Medulla oblongata (tissue), 1 donor: ENCODE measurements at regions not wholly inside any gene's neighbourhood (a gene's known extent, or its start where the extent isn't known, plus 50 kb on each side); places are given as distances from the start of the nearest gene placed in this dataset.
A peak's percentile ranks its signal among the peaks of the same experiment; 100 is the strongest.
"Not testable (repeated sequence)": the region's sequence is repeated elsewhere in the genome, so short reads cannot be mapped to it uniquely, and the experiment has no call there.

Experiments
- DNase-seq: peaks from one replicate; pipeline ENCODE4 v3.0.0-alpha.2; 2015; ENCODE audit errors: extremely low spot score

DNA sequence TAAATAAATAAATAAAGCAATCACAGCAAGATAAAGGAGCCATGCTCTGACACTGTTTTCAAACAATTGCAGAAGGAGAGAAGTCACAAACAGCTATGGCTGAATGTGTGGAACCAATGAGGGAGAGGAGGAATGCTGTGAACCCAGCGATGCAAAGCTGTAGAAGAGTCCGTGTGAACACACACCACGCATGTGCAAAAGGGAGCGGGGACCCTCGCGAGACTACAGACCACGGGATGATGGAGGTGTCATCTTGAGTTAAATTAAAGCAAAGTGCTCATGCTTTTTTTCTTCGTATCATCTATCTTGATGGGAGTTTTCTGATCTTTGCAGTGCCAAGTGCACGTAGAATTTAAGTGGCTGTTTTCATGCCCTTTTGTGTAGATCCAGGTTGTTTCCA lies 123.8 kb upstream of the CDH5 start:
- no peak for DNase-seq

DNA sequence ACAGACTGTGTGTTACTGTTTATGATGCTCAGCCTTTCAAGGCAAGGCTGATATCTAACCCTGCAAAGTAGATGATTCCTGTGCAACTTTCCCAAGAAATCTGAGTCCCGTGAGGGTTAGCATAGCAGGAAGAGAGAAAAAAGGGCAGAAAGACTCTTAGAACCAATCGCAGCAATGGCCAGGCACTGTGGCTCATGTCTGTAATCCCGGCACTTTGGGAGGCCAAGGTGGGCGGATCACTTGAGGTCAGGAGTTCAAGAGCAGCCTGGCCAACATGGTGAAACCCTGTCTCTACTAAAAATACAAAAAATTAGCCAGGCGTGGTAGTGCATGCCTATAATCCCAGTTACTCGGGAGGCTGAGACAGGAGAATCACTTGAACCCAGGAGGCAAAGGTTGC lies 124.3 kb upstream of the CDH5 start:
- DNase-seq: not testable (repeated sequence)

- peak; percentile 27 for DNase-seq
Measured at GRCh38 chr16:66240631-66241395, 125.7 kb upstream of the CDH5 start.

GRCh38 chr16:66240088-66240487 lies 126.4 kb upstream of the CDH5 start:
- no peak for DNase-seq

DNA sequence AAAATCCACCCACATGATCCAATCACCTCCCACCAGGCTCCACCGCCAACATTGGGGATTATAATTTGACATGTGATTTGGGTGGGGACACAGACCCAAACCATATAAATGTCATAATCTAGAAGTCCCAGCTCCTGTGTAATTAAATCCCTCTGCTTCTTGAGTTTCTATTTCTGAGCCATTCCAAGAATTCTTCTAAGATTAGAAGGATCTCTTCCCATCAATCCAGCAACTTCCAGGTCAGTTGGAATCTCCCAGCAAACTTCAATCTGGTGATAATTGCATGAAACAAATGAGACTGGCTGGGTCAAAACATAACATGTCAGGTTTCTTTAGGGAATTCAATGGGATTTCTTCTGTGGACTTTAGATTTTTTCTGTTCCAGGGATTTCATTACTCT lies 127.8 kb upstream of the CDH5 start:
- no peak for DNase-seq

DNA sequence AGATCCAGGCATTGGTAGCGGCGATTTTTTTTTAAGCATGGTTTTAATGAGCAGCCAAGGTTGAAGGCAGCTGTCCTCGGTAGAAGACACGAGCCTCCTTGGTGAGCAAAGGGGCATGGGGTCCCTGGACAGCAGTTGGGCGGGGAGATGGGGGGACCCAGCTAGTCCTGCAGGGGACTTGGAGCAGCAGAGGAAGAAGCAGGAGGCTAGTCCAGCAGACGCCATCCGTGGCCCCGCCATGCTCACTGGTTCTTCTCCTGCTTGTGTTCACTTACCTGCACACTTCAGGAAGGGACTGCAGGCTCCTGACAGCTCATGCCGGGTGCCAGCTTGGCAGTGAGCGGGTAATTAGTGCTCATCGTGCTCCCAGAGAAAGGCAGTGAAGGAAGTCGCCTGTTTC lies 130.2 kb upstream of the CDH5 start:
- DNase-seq: no peak

DNA sequence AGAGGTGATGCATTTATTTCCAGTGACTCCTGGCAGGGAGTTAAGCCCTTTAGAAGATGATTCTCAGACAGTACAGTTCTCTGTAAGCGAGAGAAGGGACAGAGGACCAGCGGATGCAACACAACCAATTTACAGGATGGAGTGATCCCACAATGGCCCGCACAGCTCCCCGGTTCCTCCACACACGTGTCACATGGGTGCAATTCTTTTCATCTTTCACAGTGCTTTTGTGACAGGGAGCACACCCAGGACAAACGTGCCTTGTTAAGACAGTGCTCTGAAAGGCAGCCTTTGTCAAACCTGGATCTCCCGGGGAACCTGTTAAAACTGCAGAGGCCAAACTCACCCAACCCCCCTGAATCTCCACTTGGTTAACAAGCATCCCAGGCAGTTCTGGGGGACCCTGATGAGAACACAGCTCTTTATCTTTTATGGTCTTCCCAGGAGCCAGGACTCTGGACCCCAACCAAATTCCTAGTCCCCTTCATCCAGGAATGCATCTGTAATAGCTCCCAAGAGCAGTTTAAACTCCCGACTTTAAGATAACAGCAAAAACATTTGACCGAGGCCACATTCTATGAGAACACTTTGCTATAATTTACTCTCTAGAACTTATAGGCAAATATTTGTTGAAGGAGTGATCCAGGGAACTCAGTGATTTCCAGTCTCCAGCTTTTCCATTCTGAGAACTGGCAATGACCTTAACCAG lies 134.9 kb upstream of the CDH5 start:
- DNase-seq: peak; percentile 27

- no peak for DNase-seq
Measured at GRCh38 chr16:66229651-66230050, 136.8 kb upstream of the CDH5 start.

DNA sequence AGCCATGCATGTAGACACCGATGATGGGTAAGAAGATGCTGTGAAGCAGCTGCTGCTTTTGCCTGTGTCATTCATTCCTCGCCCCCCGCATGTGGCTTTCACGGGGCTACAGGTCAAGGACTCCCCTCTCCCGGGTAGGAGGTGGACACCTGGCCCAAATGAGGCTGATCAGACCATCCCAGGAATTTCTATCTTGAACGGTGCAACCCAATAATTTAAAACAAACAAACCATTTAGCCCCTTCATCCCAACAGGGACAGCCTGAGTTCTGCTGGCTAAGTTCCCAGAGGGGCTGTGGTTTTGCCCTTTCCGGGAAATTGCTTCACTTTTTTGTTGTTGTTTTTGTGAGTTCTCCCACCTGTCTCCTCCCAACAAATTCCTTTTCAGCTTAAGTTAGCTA lies 137.7 kb upstream of the CDH5 start:
- no peak for DNase-seq

- DNase-seq: no peak
Measured at GRCh38 chr16:66227766-66228530, 138.5 kb upstream of the CDH5 start.

DNA sequence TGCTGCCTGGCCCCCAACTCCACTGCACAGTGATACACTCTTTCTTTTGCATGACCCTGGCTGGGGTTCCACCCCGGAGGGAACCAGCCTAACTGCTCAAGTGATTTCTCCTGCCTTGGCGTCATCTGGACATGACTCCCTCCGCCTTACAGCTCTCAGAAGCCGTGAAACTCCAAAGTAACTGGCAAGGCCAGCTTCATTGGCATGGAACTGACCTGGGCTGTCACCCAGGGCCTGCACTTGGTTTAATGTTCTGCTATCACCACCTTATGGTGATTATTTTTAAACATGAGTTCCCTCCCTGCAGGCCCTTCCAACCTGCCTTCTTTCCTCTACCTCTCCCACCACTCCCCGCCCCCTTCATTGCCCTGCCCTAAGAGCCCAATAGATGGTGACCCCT lies 139.7 kb upstream of the CDH5 start:
- DNase-seq: peak; percentile 52

- DNase-seq: no peak
Measured at GRCh38 chr16:66225696-66226095, 140.8 kb upstream of the CDH5 start.

DNA sequence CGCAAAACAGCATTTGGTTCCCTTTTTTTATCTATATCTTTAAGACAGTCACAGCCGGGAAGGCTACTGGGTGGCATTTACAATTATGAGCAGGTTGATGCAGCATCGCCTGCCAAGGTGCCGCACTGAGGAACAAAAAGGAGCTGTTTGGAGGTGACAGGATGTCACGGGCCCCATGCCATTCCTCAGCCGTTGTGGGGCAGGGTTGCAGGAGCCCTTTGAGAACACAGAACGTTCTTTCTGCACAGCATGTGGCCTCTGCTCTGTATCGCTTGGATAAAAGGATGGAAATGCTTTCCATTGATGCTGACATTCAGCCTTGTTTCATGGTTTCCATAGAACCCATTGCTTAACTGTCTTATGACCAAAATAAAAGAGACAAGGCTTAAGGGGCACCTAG lies 141.9 kb upstream of the CDH5 start:
- DNase-seq: no peak

DNA sequence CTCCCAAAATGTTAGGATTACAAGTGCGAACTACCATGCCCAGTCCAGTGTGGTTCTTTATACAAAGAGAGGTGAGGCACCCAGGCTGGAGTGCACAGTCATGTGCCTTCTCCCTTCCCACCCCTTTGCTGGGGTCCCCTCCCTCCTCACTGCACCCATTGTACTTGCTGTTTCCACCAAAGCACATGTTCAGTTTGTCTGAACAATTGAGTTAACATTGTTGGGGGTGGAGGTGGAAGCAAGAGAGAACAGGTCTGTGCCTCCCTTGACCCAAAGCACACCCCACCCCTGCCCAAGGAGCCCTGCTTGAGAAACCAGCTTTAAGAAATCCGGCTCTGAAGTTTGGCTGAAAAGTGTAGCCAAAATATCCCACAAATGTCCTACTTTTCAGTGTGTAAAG lies 142.3 kb upstream of the CDH5 start:
- DNase-seq: no peak

GRCh38 chr16:66223176-66223780 lies 143.2 kb upstream of the CDH5 start:
- no peak for DNase-seq

DNA sequence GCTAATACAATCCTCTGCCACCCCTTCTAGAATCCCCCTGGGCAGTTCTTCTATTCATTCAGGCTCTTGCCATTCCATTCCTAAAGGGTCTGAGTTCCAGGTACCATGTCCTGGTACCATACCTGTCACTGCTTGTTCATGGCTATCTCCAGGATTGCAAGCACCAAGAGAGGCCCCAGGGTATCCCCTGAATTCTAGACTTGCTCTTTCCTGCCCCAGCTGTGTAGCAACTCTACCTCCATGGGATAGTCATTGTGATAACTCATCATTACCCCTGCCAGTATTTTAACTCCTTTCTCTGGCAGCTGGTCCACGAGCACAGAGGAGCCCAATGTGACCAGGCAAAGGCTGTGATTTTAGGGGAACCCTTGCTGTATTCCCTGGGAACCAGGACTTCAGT lies 143.7 kb upstream of the CDH5 start:
- no peak for DNase-seq

DNA sequence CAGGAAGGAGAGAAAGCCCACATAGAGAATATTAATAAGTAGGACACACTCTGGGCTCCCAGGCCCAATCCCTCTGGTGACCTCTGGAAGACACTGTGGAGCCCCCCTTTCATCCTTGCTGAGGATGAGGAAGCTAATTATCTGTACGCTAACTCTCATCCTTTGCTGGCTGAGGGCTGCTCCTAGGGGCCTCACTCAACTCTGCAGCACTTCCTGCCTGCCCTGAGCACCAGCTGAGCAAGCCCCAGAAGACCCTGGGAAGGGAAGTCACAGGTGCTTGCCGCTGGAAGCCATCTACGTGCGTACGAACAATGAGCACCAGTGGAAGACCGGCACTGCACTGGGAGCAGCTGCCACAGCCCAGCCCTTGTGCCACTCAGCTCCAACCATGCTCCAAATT lies 145.8 kb upstream of the CDH5 start:
- no peak for DNase-seq

DNA sequence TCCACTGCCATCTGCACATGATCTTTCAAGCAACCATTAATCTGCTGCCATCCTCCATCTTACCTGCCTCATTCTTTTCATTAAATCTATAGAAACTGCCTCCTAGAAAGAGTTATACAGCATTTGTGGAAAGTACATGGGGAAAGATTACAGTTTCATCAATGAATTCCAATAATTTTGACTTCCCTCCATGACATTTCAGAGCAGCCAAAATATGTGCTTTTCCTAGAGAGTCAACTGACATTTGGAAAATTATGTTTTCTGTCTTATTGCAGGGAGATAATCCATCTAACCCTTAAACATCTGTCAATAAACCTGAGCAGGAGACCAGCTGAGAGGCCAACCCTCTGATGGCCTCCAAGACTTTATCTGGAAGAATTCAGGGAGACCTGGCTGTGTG lies 147.0 kb upstream of the CDH5 start:
- no peak for DNase-seq

DNA sequence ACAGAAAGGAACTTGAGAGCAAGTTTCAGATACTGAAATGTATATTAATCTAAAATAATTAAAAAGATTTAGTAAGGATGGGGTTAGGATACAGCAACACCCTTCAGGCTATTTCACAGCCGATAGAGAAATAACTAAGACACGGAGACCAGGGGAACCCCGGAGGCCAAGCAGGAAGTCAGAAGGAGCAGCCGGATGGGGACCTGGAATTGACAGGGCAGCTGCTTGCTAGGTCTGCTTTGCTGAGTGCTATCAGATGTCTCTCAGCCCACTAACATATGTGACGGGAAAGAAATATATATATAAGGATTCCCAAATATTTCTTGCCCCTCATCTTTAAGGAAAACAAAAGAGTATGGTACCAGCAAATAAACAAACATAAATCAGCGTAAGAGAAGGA lies 154.1 kb upstream of the CDH5 start:
- DNase-seq: no peak

DNA sequence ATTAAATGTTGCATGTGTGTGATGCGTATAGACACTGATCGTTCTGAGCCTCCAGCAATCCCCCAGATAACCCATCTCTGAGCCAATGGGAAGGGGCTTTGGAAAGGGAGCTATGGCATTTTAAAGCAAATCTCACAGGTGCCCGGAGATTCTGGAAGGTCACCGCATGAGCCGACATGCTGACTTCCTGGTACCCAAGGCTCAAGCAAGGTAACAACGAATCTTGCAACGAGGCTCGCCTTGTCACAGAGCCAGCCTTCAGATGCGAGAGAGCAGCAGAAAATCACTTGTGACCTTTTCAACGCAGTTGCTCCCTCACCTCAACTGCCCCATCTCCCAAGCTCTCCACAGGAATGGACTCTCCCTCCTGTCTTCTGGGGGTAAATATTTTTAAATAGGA lies 154.8 kb upstream of the CDH5 start:
- no peak for DNase-seq

- DNase-seq: no peak
Measured at GRCh38 chr16:66207883-66208265, 158.6 kb upstream of the CDH5 start.

GRCh38 chr16:66207139-66207882 lies 159.2 kb upstream of the CDH5 start:
- DNase-seq: peak; percentile 14
